PC-3 (cell line): ENCODE measurements at regions not wholly inside any gene's neighbourhood (a gene's known extent, or its start where the extent isn't known, plus 50 kb on each side); places are given as distances from the start of the nearest gene placed in this dataset.

Experiments used
- EZH2 ChIP-seq: fragments of 300-600 bp; sonication (generic); IDR thresholded peaks from one replicate; pipeline ENCODE4 v1.6.1; 2017; ENCODE audit warnings: antibody characterized with exemption, mild to moderate bottlenecking, low read length; ENCODE audit not compliant: unreplicated experiment
- EZH2phosphoT487 ChIP-seq: fragments of 300-600 bp; sonication (generic); IDR thresholded peaks from 2 replicates; pipeline ENCODE4 v1.6.1; 2018; ENCODE audit warnings: mild to moderate bottlenecking, antibody characterized with exemption, low read length, borderline replicate concordance
- TF ChIP-seq, protein P1 (sequence below): fragments of 300-600 bp; sonication (generic); conservative IDR thresholded peaks from 2 replicates; pipeline ENCODE4 v1.5.1; 2017; ENCODE audit warnings: antibody characterized with exemption, low read depth, mild to moderate bottlenecking, low read length

DNA sequence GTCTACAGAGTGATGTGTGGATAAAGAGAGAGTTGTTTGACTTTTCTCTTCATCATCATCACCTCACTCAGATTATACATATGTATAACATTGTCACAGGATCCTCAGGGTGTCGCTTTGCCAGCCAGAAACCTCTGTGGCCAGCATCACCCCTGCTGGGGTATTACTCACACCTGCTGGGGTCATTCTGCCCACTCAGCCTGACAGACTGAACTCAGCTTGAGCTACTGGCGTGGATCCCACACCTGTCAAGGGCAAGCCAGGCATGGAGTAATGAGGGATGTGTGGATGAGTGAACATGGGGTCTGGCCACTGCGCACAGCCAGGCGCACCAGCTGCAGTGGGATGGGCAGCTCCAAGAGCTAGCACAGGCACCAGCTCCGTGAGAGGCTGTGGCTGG lies 870.6 kb downstream of the CBLN2 start:
- TF ChIP-seq EZH2 (no peak), EZH2phosphoT487 (no peak)
- TF ChIP-seq, protein P1, sequence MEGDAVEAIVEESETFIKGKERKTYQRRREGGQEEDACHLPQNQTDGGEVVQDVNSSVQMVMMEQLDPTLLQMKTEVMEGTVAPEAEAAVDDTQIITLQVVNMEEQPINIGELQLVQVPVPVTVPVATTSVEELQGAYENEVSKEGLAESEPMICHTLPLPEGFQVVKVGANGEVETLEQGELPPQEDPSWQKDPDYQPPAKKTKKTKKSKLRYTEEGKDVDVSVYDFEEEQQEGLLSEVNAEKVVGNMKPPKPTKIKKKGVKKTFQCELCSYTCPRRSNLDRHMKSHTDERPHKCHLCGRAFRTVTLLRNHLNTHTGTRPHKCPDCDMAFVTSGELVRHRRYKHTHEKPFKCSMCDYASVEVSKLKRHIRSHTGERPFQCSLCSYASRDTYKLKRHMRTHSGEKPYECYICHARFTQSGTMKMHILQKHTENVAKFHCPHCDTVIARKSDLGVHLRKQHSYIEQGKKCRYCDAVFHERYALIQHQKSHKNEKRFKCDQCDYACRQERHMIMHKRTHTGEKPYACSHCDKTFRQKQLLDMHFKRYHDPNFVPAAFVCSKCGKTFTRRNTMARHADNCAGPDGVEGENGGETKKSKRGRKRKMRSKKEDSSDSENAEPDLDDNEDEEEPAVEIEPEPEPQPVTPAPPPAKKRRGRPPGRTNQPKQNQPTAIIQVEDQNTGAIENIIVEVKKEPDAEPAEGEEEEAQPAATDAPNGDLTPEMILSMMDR = no peak
